ENCODE measurements at regions not wholly inside any gene's neighbourhood (a gene's known extent, or its start where the extent isn't known, plus 50 kb on each side); places are given as distances from the start of the nearest gene placed in this dataset.

GRCh38 chr17:54099221-54099620 lies 276.5 kb downstream of the KIF2B start:
- TF ChIP-seq CTCF (conservative IDR thresholded peaks at IDR 0.05; ENCODE audit: low read length) (no peak), EZH2phosphoT487 (IDR thresholded peaks at IDR 0.05; ENCODE audit: borderline replicate concordance) (no peak)

Measured in Loucy (cell line).